Activated B cell treated with CpG ODN at 0.5 μM for 24 hours (primary cell): ENCODE measurements at regions not wholly inside any gene's neighbourhood (a gene's known extent, or its start where the extent isn't known, plus 50 kb on each side); places are given as distances from the start of the nearest gene placed in this dataset.
"Not testable (repeated sequence)": the region's sequence is repeated elsewhere in the genome, so short reads cannot be mapped to it uniquely, and the experiment has no call there.

Experiments
- ATAC-seq: fragments of 200-7000 bp; cut with Tn5 transposase; one replicate; pipeline ENCODE4 v1.10.0; 2021; ENCODE audit warnings: low read depth, mild to moderate bottlenecking, moderate library complexity
- CTCF ChIA-PET: fragments of 350-600 bp; sonication (Branson Sonifier 250); formaldehyde crosslinking; loops from one replicate; lab custom pipeline; 2021; ENCODE audit warnings: antibody characterized with exemption; lab: Charles Lee
- POLR2A ChIA-PET: fragments of 350-600 bp; sonication (Branson Sonifier 250); formaldehyde crosslinking; loops from one replicate; lab custom pipeline; 2021; ENCODE audit warnings: antibody characterized with exemption; lab: Charles Lee
- DNase-seq: peaks from one replicate; pipeline ENCODE4 v3.0.0; 2022
- H3K27ac Mint-ChIP-seq: one replicate; pipeline ENCODE4 v1.8.0; 2020; ENCODE audit warnings: mixed read lengths
- H3K27me3 Mint-ChIP-seq: one replicate; pipeline ENCODE4 v1.8.0; 2021; ENCODE audit warnings: mixed read lengths
- H3K36me3 Mint-ChIP-seq: one replicate; pipeline ENCODE4 v1.8.0; 2021; ENCODE audit warnings: low read depth, mixed read lengths
- H3K4me1 Mint-ChIP-seq: one replicate; pipeline ENCODE4 v1.8.0; 2021; ENCODE audit warnings: mixed read lengths
- H3K4me3 Mint-ChIP-seq: one replicate; pipeline ENCODE4 v1.8.0; 2020; ENCODE audit warnings: mild to moderate bottlenecking, mixed read lengths
- H3K9me3 Mint-ChIP-seq: one replicate; pipeline ENCODE4 v1.8.0; 2020; ENCODE audit warnings: mixed read lengths
- intact Hi-C: fragments of 100-400 bp; cut with micrococcal nuclease; formaldehyde crosslinking; loops from one replicate; pipeline ENCODE4 v1.15.1; 2024
- TF ChIP-seq, protein P1 (sequence below): fragments of 200-600 bp; IDR thresholded peaks from one replicate; pipeline ENCODE4 v1.8.0; 2022; ENCODE audit warnings: antibody characterized with exemption, mild to moderate bottlenecking

DNA sequence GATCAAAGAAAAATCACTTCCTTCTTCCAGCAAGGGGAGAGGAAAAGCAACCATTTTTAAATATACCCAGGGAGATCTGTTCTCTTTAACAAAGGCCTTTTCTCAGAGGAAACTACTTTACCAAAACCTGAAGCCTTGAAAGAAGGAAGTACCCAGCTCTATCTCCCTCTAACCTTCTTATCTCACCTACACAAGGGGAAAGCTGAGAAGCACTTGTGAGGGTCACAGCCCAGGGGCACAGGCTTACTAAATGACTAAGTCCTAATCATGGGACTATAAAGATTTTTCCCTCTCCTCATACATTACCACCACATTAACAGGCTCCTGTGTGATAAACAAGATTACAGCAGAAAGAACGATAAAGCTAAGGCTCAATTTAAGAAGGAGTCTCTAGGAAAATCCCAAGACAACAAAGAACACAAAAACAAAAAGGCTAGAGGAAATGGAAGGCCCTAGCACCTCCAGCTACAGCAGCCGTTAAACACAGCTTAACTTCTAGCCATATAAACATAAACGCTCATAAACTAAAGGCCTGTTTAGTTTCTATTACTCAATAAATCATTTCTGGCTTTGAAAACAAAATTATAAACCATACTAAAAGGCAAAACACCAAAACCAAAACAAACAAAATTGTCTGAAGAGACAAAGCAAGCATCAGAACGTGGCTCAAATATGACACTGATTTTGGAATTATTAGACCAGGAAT is 284.9 kb upstream of the ECI2 start:
- intact Hi-C loops: no loop called here
- DNase-seq (no peak), ATAC-seq (no peak)
- peaks cover 24% of the 10 kb centered on the region for H3K4me1 Mint-ChIP-seq
- ChIA-PET POLR2A (interaction anchor here (0.7 kb wide), 1 partner anchor 13 kb away, joined by 3 read pairs; no protein-coding TSS in a partner anchor), CTCF (no interaction called here)
- peaks cover 17% of the 10 kb centered on the region for H3K9me3 Mint-ChIP-seq
- no peak overlapping the region for H3K4me3 Mint-ChIP-seq
- H3K27me3 Mint-ChIP-seq: no peaks in the 10 kb centered on the region
- no peaks in the 10 kb centered on the region for H3K36me3 Mint-ChIP-seq
- peak overlapping the region; percentile 33 for H3K27ac Mint-ChIP-seq
- TF ChIP-seq, protein P1, sequence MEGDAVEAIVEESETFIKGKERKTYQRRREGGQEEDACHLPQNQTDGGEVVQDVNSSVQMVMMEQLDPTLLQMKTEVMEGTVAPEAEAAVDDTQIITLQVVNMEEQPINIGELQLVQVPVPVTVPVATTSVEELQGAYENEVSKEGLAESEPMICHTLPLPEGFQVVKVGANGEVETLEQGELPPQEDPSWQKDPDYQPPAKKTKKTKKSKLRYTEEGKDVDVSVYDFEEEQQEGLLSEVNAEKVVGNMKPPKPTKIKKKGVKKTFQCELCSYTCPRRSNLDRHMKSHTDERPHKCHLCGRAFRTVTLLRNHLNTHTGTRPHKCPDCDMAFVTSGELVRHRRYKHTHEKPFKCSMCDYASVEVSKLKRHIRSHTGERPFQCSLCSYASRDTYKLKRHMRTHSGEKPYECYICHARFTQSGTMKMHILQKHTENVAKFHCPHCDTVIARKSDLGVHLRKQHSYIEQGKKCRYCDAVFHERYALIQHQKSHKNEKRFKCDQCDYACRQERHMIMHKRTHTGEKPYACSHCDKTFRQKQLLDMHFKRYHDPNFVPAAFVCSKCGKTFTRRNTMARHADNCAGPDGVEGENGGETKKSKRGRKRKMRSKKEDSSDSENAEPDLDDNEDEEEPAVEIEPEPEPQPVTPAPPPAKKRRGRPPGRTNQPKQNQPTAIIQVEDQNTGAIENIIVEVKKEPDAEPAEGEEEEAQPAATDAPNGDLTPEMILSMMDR: no peak

DNA sequence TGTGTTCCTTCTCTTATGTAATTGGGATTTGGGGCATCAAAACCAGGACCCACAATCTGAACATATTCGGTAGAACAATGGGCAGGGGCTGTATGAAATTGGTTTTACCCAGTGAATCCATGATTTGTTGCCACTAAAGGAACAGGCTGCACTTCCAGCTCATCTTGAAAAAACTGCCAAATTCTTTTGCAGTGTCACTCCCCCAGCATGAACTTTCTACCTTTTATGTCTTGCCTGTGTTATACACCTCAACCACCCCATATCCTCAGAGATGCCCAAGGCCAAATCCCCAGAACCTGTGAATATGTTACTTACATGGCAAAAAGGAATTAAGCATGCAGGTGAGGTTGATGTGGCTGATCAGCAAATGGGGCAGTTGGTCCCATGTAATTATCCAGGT is 280.2 kb upstream of the ECI2 start:
- intact Hi-C loops: no loop called here
- H3K9me3 Mint-ChIP-seq: peaks cover 5% of the 10 kb centered on the region
- H3K27ac Mint-ChIP-seq: no peak overlapping the region
- ChIA-PET POLR2A (no interaction called here), CTCF (no interaction called here)
- no peaks in the 10 kb centered on the region for H3K36me3 Mint-ChIP-seq
- no peak for ATAC-seq
- DNase-seq: no peak
- TF ChIP-seq, protein P1: no peak
- H3K4me1 Mint-ChIP-seq: peaks cover 10% of the 10 kb centered on the region
- H3K27me3 Mint-ChIP-seq: no peaks in the 10 kb centered on the region
- no peak overlapping the region for H3K4me3 Mint-ChIP-seq

DNA sequence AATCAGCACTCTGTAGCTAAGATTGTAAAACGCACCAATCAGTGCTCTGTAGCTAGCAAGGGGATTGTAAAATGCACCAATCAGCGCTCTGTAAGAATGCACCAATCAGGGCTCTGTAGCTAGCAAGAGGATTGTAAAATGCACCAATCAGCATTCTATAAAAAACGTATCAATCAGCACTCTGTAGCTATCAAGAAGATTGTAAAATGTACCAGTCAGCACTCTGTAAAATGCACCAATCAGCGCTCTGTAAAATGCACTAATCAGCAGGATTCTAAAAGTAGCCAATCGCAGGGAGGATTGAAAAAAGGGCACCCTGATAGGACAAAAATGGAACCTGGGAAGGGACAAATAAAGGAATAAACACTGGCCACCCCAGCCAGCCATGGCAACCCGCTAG is 278.7 kb upstream of the ECI2 start:
- ATAC-seq, H3K4me3 Mint-ChIP-seq, H3K27ac Mint-ChIP-seq, POLR2A ChIA-PET, H3K27me3 Mint-ChIP-seq, intact Hi-C loops, H3K9me3 Mint-ChIP-seq, CTCF ChIA-PET, DNase-seq, H3K36me3 Mint-ChIP-seq: not testable (repeated sequence)
- H3K4me1 Mint-ChIP-seq: peaks cover 16% of the 10 kb centered on the region

DNA sequence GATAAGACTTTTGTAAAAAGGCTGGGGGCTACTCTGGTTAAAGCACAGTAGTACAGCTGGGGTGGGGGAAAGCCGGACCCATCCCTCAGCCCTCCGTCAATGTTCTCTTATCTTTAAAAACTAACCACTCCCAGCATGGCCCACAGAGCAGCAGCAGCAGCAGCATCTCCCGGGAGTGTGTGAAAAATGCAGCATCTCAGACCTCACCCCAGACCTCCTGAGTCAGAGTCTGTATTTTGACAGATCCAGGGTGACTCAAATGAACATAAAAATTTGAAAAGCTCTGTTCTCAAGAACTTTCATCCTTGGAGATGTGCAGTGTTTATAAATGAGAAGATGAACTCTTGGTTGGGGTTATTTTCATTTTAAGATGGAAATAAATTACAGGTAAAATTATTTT is 277.7 kb upstream of the ECI2 start:
- Mint-ChIP-seq H3K9me3 (peaks cover 3% of the 10 kb centered on the region), H3K4me3 (no peak overlapping the region), H3K4me1 (peaks cover 26% of the 10 kb centered on the region), H3K36me3 (no peaks in the 10 kb centered on the region), H3K27me3 (no peaks in the 10 kb centered on the region), H3K27ac (no peak overlapping the region)
- intact Hi-C loops: no loop called here
- ChIA-PET POLR2A (no interaction called here), CTCF (no interaction called here)
- ATAC-seq (no peak), DNase-seq (no peak)
- TF ChIP-seq, protein P1: no peak

DNA sequence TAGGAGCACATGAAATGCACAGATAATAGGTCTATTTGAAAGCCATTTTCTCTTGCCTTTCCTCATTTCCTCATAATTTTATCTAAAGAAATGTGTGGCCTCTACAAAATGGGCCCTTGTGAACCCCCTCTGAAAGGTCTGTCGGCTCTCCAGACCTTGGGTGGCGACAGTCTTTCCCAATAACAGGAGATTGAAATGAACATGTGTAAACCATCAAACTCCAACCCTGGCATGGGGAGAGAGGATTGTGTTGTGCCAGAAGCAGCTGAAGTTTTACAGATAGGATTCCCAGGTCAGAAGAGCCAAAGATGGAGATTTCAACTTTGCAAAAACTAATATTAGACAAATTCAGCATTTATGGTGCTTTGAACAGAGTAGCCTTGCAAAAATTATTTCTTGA is 277.1 kb upstream of the ECI2 start:
- ChIA-PET CTCF (no interaction called here), POLR2A (no interaction called here)
- TF ChIP-seq, protein P1: no peak
- H3K4me1 Mint-ChIP-seq: peaks cover 32% of the 10 kb centered on the region
- ATAC-seq: no peak
- no peak overlapping the region for H3K27ac Mint-ChIP-seq
- peaks cover 3% of the 10 kb centered on the region for H3K9me3 Mint-ChIP-seq
- DNase-seq: no peak
- H3K27me3 Mint-ChIP-seq: no peaks in the 10 kb centered on the region
- H3K4me3 Mint-ChIP-seq: no peak overlapping the region
- intact Hi-C loops: no loop called here
- peaks cover 1% of the 10 kb centered on the region for H3K36me3 Mint-ChIP-seq

DNA sequence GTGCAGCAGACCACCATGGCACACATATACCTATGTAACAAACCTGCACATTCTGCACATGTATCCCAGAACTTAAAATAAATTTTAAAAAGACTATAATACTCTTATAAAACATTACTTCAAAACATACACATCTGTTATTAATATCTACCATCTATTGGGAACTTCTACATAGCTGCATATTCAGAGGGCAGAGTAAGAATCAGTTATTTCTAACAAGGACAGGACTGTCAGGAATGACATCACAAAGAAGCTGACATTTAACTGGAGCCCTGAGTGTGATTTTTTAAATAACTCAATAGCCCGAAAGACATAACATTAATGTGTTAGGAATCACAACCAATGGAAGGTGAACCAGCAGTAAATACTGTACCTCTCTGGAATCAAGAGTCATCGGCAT is 276.7 kb upstream of the ECI2 start:
- Mint-ChIP-seq H3K27me3 (no peaks in the 10 kb centered on the region), H3K36me3 (peaks cover 4% of the 10 kb centered on the region), H3K4me3 (no peak overlapping the region), H3K27ac (no peak overlapping the region), H3K4me1 (peaks cover 36% of the 10 kb centered on the region), H3K9me3 (peaks cover 5% of the 10 kb centered on the region)
- TF ChIP-seq, protein P1: no peak
- DNase-seq: no peak
- intact Hi-C loops: no loop called here
- ChIA-PET POLR2A (no interaction called here), CTCF (no interaction called here)
- ATAC-seq: no peak

DNA sequence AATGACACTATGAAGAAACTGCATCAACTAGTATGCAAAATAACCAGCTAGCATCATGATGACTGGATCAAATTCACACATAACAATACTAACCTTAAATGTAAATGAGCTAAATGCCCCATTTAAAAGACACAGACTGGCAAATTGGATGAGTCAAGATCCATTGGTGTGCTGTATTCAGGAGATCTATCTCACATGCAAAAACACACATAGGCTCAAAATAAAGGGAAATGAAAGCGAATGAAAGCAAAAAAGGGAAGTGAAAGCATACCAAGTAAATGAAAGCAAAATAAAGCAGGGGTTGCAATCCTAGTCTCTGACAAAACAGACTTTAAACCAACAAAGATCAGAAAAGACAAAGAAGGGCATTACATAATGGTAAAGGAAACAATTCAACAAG is 272.3 kb upstream of the ECI2 start:
- DNase-seq, CTCF ChIA-PET, H3K27me3 Mint-ChIP-seq: not testable (repeated sequence)
- Mint-ChIP-seq H3K9me3 (peaks cover 14% of the 10 kb centered on the region), H3K36me3 (peaks cover 12% of the 10 kb centered on the region), H3K27ac (peak overlapping the region; percentile 51), H3K4me3 (peak overlapping the region; percentile 60), H3K4me1 (peaks cover 46% of the 10 kb centered on the region)
- ATAC-seq: peak; percentile 98
- intact Hi-C loops: loop anchor here (2.0 to 5.0 kb wide), 4 partner anchors 70 to 597 kb away; partner anchors contain the start of genes CDYL and RPP40
- POLR2A ChIA-PET: interaction anchor here (0.7 to 0.9 kb wide), 2 partner anchors 12 to 1561 kb away, joined by 3 read pairs; no protein-coding TSS in a partner anchor
